GM12878 (cell line): ENCODE measurements at regions not wholly inside any gene's neighbourhood (a gene's known extent, or its start where the extent isn't known, plus 50 kb on each side); places are given as distances from the start of the nearest gene placed in this dataset.

Experiments used
- EP300 ChIP-seq, 2 experiments: fragments of 150-350 bp in 1 of 2; IDR thresholded peaks; 2 replicates each; pipeline ENCODE4 v1.6.1; 2011 to 2012; ENCODE audit warnings: low read depth in 2 of 2, low read length in 2 of 2, borderline replicate concordance in 1 of 2, improper control_type of control experiment in 1 of 2, inconsistent platforms in 1 of 2; ENCODE audit not compliant: control insufficient read depth in 1 of 2
- GABPA ChIP-seq: IDR thresholded peaks from 2 replicates; pipeline ENCODE4 v1.6.1; 2014; ENCODE audit warnings: antibody characterized with exemption, low read depth, mild to moderate bottlenecking, inconsistent platforms
- POLR2A ChIP-seq: IDR thresholded peaks from 2 replicates; pipeline ENCODE4 v1.6.1; 2011; ENCODE audit warnings: low read depth, mild to moderate bottlenecking, low read length
- SREBF2 ChIP-seq: IDR thresholded peaks from 2 replicates; pipeline ENCODE4 v1.6.1; 2012; ENCODE audit warnings: mild to moderate bottlenecking, low read length
- SUZ12 ChIP-seq: fragments of 200-600 bp; sonication (generic); IDR thresholded peaks from one replicate; pipeline ENCODE4 v1.6.1; 2018; ENCODE audit warnings: antibody characterized with exemption, mild to moderate bottlenecking; ENCODE audit not compliant: unreplicated experiment
- TF ChIP-seq, protein P1 (sequence below), 3 experiments: IDR thresholded peaks in 2 of 3; conservative IDR thresholded peaks in 1 of 3; 2 replicates each; pipeline ENCODE4 v1.5.1; 2011; ENCODE audit warnings: low read depth in 3 of 3, low read length in 3 of 3, mild to moderate bottlenecking in 3 of 3, control low read depth in 2 of 3, moderate library complexity in 2 of 3, inconsistent platforms in 1 of 3, mixed read lengths in 1 of 3; ENCODE audit not compliant: control insufficient read depth in 2 of 3, insufficient read depth in 1 of 3; ENCODE audit errors: extremely low read depth in 1 of 3

DNA sequence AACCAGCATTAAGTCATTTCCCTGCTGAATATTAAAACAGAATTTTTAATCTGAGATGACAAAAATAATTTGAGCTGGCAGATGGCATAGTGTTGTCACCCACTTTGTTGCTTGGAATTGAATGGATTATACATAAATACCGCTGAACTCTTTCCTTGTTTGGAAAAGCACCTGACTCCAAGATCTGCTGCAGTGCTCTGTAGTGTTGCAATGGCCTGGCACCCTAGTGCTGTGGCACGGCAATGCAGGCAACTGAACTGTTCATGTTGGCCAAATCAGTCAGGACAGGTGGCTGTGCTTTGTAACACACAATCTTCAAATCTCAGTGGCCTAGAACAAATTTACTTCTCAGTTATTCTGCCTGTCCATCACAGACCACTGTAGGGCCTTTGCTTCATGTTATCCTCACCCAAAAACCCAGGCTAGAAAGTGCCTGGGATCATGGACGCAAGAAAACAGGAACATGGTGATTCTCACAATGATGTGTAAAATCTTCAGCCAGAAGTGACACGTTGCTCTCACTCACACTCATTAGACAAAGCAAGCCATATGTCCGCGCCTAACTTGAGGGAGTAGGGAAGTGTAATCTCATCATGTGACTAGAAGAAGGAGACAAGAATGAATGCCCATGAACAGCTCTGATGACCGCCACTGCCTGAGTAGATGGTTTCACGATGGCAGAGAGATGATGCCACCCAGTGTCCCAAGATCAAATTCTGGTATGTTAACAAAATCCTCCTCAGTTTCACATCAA is 191.9 kb upstream of the PUM3 start:
- TF ChIP-seq EP300 (IDR thresholded peaks at IDR 0.05; ENCODE audit: borderline replicate concordance in 1 of 2, control insufficient read depth in 1 of 2, low read depth in 2 of 2, low read length in 2 of 2) (no peak), POLR2A (no peak), SUZ12 (no peak), GABPA (no peak), SREBF2 (no peak)
- TF ChIP-seq, protein P1, sequence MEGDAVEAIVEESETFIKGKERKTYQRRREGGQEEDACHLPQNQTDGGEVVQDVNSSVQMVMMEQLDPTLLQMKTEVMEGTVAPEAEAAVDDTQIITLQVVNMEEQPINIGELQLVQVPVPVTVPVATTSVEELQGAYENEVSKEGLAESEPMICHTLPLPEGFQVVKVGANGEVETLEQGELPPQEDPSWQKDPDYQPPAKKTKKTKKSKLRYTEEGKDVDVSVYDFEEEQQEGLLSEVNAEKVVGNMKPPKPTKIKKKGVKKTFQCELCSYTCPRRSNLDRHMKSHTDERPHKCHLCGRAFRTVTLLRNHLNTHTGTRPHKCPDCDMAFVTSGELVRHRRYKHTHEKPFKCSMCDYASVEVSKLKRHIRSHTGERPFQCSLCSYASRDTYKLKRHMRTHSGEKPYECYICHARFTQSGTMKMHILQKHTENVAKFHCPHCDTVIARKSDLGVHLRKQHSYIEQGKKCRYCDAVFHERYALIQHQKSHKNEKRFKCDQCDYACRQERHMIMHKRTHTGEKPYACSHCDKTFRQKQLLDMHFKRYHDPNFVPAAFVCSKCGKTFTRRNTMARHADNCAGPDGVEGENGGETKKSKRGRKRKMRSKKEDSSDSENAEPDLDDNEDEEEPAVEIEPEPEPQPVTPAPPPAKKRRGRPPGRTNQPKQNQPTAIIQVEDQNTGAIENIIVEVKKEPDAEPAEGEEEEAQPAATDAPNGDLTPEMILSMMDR (IDR thresholded peaks at IDR 0.05 in 2 of 3, conservative IDR thresholded peaks at IDR 0.05 in 1 of 3; ENCODE audit: control insufficient read depth in 2 of 3, extremely low read depth in 1 of 3, insufficient read depth in 1 of 3, low read depth in 3 of 3, low read length in 3 of 3): no peak
